HG03354 (cell line): ENCODE measurements at regions not wholly inside any gene's neighbourhood (a gene's known extent, or its start where the extent isn't known, plus 50 kb on each side); places are given as distances from the start of the nearest gene placed in this dataset.

ENCODE experiments used
- ATAC-seq: cut with Tn5 transposase; IDR thresholded peaks from one replicate; pipeline ENCODE4 v1.9.1; 2021; ENCODE audit warnings: mild to moderate bottlenecking; ENCODE audit not compliant: unreplicated experiment, poor library complexity, severe bottlenecking

- no peak for ATAC-seq
Observed at GRCh38 chr6:137724495-137725211, 142.4 kb upstream of the TNFAIP3 start.

DNA sequence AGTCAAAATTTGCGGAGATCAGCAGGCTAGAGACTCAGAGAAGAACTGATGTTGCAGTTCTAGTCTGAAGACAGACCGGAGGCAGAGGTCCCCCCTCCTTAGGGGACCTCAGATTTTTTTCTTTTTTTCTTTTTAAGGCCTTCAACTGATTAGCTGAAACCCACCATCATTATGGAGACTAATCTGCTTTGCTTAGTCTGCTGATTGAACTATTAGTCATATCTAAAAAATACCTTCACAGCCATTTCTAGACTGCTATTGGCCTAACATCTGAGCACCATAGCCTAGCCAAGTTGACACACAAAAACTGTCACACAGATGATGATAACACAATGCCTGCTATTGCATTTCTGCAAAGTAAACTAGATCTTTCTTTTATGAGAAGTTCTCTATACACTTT lies 141.1 kb upstream of the TNFAIP3 start:
- ATAC-seq = no peak

DNA sequence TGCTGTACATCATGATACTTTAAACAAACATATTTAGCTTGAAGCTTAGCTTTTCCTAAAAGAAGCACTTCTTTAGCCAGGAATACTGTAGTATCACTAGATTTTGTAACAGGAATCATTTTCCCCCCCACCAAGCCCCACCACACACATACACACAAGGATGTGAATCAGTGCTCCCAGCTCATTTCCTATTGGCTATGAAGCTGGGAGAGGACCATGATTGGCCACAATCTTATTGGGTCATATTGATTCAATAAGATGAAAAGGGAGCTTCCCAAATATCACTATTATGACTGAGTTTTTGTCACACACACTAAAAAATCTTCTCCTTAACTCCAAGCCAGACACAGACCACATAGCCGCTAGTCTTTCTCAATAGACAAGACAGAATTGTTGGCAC lies 140.5 kb upstream of the TNFAIP3 start:
- ATAC-seq = no peak

DNA sequence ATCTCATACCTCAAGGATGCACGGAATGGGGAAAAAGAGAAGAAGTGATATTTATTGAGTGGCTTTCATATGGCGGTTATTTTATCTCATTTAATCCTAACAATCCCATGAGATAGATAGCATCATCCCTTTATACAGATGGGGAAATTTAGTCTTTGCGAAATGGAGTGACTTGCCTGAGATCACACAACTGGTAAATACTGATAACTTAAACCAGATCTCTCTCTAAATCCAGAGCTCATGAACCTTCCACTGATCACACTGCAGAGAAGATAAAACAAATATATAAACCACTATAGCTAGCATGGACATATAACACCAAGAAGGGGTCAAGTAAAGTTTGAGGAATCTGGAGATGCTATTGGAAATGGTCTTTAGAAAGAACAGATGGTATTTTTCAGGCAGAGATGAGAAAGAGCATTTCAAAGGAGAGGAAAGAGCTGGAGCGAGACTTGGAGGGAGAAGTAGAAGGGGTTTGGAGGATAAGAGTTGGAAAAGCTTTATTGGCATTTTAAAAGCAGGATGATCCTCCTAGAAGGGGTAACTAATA lies 139.8 kb upstream of the TNFAIP3 start:
- ATAC-seq = no peak

GRCh38 chr6:137728386-137729349 lies 138.4 kb upstream of the TNFAIP3 start:
- no peak for ATAC-seq

DNA sequence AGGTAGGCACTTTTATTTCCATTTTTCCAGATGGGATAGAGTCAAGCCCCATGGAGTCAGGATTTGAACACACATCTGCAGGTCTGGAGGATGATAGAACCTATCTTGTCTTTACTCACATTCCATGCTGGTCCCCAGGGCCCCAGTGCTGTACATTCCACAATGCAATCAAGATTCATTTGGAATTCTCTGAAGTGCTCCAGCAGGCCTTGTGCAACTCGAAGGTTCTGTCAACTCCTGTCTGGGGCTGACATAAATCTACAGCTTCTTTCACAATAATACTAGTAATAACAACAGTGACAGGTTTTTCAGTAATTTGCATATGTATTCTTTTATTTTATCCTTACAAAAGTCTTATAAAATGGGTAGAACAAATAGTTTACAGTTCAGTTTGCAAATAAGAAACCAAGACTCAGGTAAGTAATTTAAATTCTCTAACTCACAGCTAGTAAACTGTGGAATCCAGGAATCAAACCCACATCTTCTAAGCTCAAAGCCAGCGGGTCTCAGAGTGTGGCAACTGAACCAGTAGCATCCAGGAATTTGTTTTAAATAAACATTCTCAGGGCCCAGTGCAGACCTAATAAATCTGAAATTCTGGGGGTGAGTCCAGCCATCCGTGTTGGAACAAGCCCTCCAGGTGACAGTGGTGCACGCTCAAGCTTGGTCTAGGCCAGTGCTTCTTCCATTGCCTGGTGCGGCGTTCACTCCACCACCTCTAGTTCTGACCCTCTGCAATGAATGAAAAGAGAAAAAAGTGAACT lies 137.0 kb upstream of the TNFAIP3 start:
- no peak for ATAC-seq

DNA sequence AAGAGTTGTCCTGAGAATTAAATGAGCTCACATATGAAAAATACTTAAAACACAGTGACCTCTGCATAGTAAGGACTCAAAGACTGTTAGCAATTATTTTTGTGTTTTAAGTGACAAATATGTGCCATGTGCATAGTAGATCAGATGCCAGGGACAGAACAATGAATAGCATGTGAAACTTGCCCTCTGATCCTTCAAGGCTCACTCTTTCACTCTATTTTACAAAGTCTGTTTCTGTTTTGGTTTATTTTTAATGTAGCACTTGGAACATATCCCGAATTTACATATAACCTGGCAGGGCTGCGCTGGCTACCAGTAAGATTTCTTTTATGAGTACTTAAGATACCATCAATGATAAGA lies 135.5 kb upstream of the TNFAIP3 start:
- ATAC-seq = no peak

DNA sequence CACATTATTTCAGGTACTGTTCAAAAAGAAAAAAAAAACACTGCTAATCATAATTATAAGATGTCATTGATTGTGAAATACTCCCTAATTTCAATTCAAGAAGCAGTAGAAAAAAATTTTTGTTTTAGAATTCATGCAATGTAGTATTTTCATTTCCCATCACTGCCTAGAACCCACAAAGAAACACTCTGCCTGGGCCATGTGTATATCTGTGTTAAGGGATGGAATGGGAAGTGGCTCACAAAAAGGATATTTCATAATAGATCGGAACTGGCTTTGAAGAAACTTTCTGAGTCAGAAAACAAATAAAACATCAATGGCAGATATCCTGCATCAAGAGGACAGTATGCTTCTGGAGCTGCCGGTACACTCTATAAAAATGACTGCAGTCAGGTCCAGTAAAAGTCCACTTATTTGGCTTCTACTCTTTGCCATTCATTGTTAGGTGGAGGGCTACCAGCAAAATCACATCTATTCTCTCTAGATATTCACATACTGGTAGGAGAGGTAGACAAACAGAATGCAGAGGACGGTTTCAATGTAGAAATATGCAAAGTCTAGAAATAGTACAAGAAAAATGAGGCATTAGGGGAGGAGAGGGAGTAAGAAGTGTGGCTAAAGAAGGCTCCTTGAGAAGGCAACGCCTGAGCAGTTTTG lies 135.0 kb upstream of the TNFAIP3 start:
- ATAC-seq = no peak

GRCh38 chr6:137733372-137733771 lies 133.7 kb upstream of the TNFAIP3 start:
- ATAC-seq = no peak

DNA sequence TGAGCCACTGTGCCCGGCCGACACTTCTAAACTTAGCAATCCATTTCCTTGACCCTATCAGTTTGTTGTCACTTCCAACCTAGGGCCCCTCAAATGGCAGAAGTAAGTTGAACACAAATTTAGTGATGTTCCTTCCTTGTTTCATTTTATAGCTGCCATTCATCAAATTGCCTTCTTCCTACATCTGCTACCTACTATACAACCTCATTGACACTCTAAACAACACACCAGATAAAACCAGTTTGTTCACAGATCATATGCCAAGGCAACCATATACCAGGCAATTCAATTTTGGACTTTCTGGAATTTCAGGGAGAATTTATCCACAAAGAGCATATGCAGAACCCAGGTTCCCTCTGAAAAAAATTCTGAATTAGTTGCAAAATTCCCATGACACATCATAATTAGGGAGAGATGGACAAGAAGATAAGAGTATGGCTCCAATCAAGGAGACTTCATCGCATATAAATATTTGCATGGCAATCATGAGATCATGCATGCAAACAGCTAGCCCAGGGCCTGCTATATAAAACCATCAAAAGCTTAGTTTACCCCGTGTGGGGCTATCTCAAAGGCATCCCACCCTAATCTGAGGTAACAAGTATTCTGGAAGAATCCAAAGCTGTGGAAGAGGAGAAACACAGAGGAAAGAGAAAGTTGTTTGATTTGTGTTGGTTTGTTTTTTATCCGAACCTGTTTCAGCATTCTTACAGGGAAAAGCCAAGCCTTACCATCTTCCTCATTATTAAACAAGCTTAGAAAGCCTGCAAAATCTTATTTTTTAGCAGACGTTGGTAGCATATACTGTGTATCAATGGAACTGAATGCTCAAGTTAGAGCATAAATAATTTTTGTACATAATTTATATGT lies 132.8 kb upstream of the TNFAIP3 start:
- ATAC-seq = no peak

- ATAC-seq = no peak
Observed at GRCh38 chr6:137734875-137735182, 132.2 kb upstream of the TNFAIP3 start.

GRCh38 chr6:137736048-137736818 lies 130.8 kb upstream of the TNFAIP3 start:
- ATAC-seq = peak; percentile 90

DNA sequence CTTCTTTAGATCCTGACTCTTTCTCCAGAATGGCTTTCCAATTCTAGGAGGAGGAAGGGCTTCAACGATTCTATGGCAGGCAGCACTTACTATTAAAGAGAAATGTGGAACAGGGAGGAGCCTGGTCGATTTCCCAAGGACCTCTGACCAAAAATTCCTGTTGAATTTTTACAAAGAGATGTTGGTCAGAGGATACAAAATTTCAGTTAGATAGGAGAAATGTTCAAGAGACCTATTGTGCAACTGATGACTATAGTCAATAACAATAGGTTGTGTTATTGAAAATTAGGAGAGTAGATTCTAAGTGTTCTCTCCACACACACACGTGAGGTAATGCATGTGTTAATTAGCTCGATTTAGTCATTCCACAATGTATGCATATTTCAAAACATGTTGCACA lies 130.1 kb upstream of the TNFAIP3 start:
- ATAC-seq = no peak

GRCh38 chr6:137737836-137738596 lies 129.0 kb upstream of the TNFAIP3 start:
- ATAC-seq = no peak

DNA sequence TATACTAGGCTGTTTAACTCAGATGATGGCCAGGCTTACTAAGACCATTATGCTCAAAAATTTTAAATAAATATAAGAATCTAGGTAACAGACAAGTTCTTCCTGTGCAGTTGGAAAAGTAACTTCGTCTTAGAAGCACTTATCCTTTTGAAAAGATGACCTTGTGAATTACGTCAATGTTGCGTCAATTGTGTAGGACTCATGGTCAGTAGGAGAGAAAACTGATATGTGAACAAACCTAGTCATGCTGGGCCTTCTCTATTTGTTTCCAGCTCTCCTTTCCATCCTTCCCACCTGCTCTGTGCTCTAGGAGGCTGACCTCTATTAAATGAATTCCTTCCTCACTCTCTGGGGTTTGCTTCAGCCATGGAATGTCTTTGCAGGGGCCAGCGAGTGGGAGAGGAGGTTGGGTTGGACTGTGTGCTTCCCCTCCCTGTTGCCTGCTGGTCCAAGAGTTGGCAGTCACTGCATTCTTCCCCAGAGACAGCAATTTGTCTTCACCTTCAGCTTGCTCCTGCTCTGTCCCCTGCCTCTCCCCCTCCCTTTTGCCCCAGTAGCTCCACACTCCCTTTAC lies 128.0 kb upstream of the TNFAIP3 start:
- ATAC-seq = no peak

- no peak for ATAC-seq
Observed at GRCh38 chr6:137739544-137739943, 127.5 kb upstream of the TNFAIP3 start.

GRCh38 chr6:137740091-137740755 lies 126.8 kb upstream of the TNFAIP3 start:
- ATAC-seq = no peak
